ENCODE measurements at regions not wholly inside any gene's neighbourhood (a gene's known extent, or its start where the extent isn't known, plus 50 kb on each side); places are given as distances from the start of the nearest gene placed in this dataset.

GRCh38 chr18:22048221-22048620 is 121.2 kb upstream of the GATA6 start:
- no peak for TF ChIP-seq EZH2 (IDR thresholded peaks at IDR 0.05; ENCODE audit: borderline replicate concordance, low read depth, low read length, poor library complexity, severe bottlenecking)
- TF ChIP-seq CTCF (conservative IDR thresholded peaks at IDR 0.05; ENCODE audit: low read depth, low read length) = no peak

Measured in A673 (cell line).